ENCODE measurements at regions not wholly inside any gene's neighbourhood (a gene's known extent, or its start where the extent isn't known, plus 50 kb on each side); places are given as distances from the start of the nearest gene placed in this dataset.
"Not testable (repeated sequence)": the region's sequence is repeated elsewhere in the genome, so short reads cannot be mapped to it uniquely, and the experiment has no call there.

DNA sequence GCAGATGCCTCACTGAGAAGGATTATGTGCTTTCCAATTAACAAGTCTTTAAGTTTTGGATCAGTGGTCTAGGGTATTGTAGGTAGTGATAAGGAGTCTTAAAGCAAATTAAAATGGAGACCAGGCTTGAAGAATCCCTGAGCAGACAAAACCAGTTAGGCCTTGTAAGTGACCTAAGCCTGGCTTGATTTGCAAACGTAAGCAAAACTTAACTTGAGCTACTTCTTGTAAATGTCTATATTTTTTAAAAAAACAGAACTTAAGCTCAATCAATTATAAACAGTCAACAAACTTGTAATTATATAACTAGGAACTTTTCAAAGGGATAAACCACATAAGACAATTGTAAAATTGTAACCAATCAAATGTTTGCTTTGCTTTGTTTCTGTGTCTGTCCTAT lies 72.7 kb upstream of the NALF2 start:
- DNase-seq: no peak

DNA sequence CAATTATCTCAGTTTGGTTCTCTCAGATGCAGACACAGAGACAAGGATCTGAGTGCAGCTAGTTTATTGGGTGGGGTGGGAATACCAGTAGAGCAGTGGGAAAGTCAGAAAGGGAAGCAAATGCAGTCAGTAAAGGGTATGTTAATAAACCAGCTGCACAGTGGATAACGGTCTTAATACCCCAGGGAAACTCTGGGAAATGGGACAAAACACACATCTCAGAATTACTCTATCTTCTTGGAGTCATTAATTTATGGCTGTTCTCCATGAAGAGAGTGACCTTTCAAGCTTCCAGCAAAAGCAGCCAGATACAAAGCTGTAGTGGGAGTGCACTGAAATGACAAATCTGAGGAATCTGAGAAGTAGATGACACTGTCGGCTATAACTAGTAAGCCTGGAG lies 73.3 kb upstream of the NALF2 start:
- no peak for DNase-seq

DNA sequence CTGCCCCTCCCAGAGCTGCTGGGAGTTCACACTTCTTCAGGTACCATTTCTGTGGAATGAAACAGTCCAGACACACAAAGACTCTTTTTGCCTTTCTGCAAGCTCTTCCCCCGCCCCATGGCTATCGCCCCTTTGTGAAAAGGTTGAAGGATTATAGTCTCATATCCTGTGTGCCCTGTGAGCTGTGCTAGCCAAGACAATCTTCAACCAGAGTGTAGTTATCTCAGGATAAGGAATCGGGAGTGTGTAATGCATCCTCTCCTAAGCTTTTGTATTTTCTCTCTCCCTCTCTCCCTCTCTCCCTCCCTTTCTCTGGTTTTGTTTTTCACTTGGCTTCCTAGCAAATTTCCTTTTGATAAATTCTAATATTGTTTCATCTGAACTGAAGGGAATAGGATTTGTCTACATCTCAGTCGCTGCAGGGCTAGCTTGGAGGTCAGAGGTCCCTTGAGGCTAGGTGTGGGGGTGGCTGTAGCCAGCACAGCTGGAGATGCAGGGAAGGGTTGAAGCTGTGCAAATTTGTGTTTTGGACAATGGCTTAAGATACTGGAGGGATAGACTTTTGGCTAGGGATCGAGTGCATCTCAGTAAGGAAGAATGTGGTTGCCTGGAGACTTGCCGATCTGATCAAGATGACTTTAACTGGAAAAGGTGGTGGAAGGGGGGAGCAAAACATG lies 74.6 kb upstream of the NALF2 start:
- DNase-seq: no peak

DNA sequence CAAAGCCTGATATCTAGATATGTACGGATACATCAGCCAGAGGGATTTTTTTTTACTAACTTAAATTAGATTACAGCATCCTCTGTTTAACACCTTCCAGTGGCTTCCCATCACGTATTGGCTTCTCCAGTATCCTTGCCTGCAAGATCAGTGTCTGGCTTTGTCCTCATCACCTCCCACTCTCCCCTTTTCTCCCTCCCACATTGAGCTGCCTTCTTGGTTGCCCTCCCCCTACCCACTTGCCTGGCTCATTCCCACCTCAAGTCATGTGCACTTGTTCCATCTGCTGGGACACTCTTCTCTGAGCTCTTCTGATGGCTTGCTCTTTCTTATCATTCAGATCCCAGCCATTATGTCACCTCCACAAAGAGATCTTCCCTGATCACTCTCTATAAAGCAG lies 75.9 kb upstream of the NALF2 start:
- DNase-seq: no peak

DNA sequence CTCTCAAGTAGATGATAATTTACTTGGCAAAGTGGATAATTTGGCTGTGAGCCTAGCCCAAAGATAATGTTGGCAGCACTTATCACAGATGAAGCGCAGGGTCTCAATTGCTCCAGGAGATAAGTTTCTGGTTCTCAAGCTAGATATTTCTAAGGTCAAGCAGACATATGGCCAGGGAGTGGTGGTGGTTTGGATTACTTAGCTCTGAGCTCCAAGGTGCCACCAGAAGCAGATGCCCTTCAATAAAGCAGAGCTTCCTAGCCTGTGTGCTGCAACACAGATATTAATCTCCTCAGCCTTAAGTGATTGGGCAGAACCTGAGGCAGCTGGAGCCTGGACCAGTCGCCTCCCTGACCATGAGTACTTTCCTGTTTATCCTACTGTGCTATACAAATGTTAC lies 79.2 kb upstream of the NALF2 start:
- DNase-seq: no peak

DNA sequence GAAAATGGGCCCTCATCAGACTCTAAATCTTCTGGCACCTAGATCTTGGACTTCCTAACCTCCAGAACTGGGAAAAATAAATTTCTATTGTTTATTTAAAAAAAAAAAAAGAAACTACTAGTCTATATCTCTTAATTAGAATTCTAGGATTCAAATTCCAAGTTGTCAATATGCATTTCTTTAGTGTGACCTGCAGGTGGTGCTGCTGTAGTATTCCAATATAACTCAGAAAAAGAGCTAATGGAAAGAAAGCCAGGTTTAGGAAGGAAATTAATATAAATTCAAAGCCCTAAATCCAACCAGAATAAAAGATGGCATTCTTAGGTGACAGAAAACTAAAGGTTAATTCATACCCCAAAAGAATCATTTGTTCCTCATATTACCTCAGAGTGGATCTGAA lies 80.0 kb upstream of the NALF2 start:
- DNase-seq: no peak

DNA sequence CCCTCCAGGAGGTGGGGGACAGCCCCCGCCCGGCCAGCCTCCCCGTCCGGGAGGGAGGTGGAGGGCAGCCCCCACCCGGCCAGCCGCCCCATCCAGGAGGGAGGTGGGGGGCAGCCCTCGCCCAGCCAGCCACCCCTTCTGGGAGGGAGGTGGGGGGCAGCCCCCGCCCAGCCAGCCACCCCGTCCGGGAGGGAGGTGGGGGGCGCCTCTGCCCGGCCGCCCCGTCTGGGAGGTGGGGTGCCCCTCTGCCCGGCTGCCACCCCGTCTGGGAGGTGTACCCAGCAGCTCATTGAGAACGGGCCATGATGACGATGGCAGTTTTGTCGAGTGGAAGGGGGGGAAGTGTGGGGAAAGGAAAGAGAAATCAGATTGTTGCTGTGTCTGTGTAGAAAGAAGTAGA lies 81.9 kb upstream of the NALF2 start:
- not testable (repeated sequence) for DNase-seq

DNA sequence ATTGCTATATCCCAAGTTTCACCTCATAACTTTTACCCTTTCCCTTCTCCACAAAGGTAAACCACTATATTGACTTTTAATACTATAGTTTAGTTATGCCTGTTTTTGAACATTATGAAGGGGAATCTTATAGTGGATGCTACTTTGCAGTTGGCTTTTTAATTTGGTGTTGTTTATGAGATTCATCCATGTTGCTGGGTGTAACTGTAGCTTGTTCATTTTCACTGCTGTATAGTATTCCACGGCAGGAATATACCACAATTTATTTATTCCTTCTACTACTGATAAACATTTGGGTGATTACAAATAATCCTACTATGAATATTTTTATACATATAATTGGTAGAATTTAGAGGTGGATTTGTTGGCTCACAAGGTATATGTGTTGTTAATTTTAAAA lies 88.4 kb upstream of the NALF2 start:
- no peak for DNase-seq

DNA sequence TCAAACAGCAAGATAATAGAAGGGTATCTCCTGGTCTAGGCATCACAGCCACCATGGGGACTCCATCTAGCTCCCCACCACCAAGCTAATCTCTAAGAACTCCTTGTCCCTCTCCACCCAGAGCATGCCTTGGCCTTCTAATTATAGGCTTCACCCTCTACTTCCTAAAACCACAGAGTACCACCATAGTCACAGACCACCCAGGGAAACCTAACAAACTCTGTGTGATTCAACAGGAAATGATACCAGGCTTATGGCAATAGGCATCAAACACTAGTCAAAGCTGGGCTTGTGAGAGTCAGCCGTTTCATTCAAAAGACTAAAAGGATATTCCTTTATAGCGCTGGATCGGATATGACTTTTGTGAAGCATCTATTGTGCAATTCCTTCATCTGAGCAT lies 91.5 kb upstream of the NALF2 start:
- no peak for DNase-seq

DNA sequence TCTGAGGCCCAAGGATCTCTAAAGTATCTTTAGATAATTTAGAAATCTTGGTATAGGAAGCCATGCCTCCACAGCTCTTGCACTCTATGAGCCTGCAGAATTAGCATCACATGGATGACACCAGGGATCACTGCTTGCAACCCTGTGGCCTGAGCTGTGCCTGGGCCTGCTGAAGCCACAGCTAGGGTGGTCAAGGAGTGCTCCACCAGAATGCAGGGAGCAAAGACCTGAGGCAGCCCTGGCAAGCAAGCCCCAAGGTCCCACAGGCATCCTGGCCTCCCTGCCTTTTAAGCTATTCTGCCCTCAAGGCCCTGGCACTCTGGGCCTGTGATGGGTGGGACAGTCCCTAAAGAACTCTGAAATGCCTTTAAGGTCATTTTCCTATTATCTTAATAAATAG lies 105.2 kb upstream of the NALF2 start:
- no peak for DNase-seq

DNA sequence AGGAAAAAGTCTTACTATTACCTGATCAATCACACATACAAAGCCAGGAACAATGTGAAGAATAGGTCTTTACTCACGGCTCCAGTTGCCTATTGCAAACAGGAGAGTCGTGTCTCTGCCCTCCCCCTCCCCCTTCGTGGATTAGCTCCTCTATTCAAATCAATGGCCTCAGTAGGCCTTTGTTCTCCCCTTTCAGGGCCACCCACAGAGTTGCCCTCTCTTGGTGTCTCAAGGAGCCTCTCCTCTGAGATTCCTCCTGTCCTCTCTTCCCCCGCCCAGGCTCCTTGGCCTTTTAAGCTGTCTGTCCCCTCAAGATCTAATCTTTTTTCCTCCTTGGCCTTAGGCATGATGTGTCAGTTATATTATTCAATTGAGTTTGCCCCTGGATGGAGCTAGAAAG lies 107.2 kb upstream of the NALF2 start:
- no peak for DNase-seq

DNA sequence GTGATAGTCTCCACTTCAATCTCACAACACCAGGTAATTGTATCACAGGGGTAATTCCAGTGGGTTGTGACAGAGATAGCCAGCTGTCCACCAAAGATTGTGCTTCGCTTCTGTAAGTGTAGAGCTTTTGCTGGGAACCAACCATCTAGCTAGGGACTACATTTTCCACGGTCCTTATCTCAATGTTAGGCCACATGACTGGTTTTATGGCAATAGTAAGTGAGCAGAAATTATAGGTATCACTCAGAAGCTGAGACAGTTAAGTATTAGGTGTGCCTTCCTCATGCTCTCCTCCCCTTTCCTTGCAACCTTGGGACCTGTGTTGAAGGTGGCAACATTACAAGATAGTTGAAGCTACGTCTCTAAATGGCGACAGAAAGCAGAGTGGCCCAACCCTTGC lies 108.8 kb upstream of the NALF2 start:
- no peak for DNase-seq

DNA sequence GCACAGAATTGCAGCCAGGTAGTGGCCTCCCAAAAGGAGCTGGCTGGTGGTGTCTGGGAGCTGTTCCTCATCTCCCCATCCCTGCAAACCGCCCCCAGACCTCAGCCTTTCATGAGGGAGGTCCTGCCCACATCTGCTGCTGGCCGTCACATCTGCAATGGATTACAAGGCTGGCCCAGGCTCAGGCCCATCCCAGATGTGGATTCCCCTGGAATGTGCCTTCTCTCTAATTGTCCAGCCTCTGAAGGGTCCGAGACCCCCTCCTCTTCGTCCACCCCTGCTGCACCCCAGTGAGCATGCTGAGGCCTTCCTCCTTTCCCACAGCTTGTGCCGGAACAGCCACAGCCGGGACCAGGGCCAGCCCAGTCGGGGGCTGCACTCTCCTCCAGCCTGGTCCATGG lies 115.0 kb upstream of the NALF2 start:
- no peak for DNase-seq

DNA sequence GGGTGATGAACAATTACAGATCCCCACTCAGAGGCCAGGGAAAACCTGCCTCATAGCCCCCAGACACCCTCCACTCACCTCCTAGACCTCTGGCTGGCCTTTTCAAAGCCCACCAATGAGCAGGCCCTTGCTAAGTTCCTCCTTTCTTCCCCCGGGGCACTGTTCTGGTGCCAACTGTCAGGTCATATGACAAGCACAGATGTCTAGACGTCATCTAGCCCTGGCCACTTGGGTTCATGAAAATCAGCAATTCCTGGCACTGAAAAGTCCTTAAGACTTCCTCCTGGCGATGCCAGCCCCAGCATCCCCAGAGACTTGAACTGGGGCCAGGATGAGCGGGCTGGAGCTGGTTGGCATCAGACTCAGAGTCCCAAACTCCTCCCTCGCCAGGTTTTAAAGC lies 115.6 kb upstream of the NALF2 start:
- DNase-seq: no peak

DNA sequence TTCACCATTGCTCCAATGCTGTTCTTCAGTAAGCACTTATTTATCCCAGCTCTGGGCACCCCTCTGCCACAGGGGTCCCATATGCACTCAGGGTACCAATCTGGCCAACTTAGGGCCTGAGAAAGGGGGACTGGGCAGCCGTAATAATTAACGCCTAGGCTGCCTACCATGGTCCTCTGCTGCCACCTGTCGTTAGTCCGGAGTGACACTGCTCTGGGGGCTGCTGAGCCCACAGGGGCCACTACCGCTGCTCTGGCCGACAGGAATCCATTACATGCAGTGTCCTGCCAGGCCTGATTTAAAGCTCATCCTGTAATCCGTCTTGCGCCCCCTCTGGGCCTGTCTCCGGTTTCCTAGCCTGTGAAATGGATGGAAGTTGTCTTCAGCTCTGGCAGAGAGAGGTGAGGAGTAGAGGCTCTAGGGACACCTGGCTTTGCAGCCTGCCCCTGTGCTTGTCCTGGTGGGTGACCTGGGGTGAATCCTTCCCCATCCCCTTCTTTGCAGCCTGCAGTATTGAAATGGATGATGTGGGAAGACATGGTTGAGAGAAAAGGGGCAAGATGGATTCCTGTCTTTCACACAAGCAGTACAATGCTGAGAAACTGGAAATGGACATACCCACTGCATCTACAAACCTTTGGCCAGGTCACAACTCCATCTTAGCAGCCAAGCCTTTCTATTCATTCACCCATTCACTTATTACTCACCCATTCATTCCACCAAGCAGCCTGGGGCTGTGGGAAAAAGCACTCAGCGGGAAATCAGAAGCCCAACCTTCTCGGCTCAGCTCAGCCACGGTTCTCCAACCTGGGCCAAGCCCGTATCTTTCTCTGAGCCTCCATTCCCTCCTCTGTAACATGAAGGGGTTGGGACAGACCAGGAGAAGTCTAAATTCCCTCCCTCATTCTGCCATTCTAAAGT lies 116.3 kb upstream of the NALF2 start:
- no peak for DNase-seq

DNA sequence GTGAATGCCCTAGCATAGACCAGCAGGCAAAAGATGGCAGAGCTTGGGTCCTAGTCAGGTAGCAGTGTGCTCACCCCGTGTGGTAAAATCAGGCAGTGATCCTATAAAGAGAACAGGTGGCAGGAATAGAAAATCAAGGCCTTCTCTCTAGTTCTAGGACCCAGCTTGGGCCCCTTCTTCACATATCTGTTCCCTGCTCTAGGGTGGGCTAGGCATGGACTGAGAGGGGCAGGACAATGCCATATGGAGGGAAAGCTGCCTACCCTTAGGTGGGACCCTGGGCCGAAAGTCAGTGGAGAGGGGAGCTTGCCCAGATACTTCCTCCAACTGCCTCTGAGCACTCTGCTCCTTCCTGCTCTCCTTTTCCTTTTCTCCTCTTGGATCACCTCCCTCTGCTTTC lies 117.4 kb upstream of the NALF2 start:
- DNase-seq: no peak

DNA sequence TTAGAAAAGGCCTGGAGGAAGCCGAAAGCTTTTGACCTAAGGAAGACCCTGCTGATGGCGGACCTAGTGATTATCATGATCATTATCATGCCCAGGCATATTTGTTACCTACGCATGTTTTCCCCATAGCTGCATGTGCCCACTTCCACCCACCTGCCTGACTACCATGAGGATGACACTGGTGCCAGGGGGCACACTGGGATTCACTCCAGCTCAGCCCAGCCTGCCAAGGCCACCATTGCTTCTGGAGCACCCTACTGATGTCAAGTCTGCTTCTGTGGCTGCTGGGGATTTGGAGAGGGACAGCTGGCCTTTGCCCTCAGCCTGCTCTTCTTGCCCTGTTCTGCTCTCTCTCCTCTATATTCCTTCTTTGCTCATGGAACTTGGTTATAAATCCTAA lies 124.7 kb upstream of the NALF2 start:
- no peak for DNase-seq

DNA sequence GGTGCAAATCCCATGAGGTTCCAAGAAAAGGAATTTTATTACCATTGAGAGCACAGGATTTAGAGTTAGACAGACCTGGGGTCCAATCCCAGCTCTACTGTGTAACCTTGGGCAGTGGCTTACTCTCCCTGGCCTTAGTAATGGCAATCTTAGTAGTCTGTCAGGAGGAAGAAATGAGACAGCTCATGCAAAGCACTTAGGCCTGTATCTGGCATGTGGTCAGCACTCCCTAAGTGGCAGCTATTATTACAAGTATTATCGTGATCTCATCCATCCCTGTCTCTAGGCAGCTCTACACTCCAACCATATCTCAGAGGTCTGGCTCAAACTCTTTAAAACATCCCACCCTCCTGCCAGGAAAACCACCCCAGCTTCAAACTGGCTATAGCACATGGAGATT lies 129.6 kb upstream of the NALF2 start:
- no peak for DNase-seq

DNA sequence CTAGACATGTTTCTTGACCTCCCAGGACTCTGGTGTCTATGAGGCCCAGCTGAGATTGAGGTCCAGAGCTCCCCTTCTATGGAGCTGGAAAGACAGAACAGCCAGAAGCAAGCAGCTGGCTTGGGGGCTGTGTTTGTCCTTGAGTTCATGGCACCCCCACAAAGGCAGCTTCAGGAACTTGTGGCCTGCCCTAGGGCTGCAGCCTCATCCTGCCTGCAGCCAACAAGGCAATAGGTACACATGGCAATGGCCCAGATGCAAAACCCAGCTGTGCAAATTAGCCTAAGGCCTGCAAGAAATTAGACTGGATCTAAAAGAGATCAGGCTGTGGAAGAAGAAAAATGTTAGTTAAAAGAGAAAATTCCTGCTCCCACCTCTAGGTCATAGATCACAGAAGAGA lies 131.7 kb upstream of the NALF2 start:
- DNase-seq: no peak

DNA sequence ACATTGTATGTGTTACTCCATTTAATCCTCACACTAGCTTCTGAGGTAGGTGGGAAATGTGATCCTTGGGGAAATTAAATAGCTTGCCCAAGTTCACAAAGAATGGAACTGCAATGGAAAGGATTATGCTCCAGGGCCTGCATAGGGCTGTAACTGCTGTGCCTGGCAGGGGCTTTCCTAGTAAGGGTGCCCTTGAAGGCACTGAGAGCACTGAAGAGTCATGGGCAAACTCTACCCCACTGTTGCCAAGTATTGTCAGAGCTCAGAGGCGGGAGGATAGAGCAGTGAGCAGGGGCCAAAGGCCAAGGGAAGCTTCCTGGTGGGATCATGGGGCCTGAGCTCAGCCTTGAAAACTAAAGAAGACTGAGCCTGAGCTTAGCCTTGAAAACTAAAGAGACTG lies 133.0 kb upstream of the NALF2 start:
- DNase-seq: no peak

DNA sequence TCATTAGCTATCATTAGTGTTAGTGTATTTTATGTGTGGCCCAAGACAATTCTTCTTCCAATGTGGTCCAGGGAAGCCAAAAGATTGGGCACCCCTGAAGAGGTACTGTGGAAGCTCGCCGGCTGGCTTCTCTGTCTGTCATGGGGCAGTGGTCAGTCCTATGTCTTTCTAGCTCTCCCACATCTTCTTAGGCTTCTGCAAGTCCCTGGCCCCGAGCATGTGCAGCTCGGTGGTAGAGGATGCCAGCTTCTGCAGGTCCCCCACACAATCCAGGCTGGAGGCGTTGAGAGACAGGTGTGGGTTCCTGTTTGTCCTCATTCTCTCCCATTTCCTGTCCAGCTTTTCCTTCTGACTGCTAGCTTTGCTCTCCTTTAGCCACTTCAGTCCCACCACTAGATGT lies 134.1 kb upstream of the NALF2 start:
- DNase-seq: no peak

DNA sequence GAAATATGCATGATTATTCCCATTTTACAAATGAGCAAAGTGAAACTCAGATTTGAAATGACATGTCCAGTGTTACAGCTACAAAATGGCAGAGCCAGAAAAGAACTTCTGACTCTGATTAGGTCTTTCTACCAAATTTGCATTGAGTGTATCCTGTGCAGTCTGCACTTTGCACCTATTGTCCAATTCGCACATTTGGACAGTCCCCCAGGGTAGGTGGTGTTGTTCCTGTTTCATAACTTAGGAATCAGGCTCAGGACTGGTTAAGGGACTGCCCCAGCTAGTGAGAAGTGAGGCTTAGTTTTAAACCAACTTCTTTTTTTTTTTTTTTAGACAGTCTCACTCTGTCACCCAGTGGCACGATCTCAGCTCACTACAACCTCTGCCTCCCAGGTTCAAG lies 137.9 kb upstream of the NALF2 start:
- no peak for DNase-seq

DNA sequence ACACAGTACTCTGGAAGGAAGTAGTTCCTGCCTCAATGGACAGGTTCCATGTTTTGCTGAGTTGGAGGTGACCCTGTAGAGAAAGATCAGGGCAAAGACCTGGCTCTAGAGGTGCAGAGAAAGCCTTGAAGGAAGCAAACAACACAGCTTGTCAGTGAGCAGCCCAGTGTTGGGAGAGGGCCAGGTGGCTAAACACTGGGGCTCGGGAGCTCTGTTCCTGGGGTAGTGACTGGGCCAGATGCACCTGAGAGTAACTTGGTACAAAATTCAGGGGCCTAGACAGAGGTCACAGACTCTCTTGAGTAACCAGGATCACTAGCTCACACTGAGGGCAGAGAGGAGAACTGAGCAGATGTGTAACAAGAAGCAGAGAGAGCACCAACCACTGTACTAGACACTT lies 138.4 kb upstream of the NALF2 start:
- DNase-seq: no peak

DNA sequence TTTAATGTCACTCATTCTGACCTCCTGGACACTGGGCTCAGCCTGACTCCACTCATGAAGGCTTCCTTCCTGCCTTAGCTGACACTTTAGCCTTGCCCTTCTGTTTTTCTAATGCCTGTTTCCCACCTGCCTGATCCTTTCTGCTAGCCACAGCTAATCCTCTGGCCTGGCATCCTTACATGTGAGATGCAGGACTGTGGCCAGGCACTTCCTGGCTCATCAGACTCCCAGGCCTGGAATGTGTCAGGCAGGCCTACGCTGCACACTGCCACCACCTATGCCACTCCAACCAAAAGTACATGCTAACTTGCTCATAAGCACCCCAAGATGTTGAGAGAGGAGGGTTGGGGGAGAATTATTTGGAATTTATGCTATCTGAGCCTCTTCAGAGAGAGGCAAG lies 138.8 kb upstream of the NALF2 start:
- no peak for DNase-seq

DNA sequence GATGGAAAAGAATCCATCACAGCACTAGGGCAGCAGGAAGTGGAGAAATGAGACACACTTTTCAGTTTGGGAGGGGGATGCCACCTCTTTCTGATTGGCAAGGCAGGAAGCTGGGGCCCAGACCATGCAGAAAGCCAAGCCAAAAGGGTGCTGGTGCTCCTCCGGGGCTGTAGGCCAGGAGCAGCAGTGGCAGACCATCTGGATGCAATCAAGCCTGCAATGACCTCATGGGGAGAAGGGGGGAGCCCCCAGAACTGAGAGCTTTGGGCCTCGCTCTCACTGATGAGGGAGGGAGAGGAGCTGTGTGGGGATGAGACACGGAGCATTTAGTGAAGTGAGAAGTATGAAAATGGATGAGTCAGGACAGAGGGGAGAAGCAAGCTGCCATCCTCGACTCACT lies 141.3 kb upstream of the NALF2 start:
- no peak for DNase-seq

Data from NCI-H2029 treated with DMSO at 0.1 percent for 48 hours (cell line).